ENCODE measurements at regions not wholly inside any gene's neighbourhood (a gene's known extent, or its start where the extent isn't known, plus 50 kb on each side); places are given as distances from the start of the nearest gene placed in this dataset.
A peak's percentile ranks its signal among the peaks of the same experiment; 100 is the strongest.
"Not testable (repeated sequence)": the region's sequence is repeated elsewhere in the genome, so short reads cannot be mapped to it uniquely, and the experiment has no call there.

DNA sequence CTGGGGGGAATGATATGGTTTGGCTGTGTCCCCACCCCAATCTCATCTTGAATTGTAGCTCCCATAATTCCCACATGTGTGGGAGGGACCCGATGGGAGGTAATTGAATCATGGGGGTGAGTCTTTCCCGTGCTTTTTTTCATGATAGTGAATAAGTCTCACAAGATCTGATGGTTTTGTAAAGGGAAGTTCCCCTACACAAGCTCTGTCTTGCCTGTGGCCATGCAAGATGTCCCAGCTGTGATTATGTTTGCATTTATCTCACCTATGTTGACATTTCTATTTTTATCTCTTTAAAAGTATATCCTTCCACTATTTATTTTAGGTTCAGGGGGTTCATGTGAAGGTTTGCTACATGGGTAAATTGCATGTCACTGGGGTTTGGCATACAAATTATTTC is 323.9 kb upstream of the GLI3 start:
- DNase-seq (ENCODE audit: low spot score) = no peak

DNA sequence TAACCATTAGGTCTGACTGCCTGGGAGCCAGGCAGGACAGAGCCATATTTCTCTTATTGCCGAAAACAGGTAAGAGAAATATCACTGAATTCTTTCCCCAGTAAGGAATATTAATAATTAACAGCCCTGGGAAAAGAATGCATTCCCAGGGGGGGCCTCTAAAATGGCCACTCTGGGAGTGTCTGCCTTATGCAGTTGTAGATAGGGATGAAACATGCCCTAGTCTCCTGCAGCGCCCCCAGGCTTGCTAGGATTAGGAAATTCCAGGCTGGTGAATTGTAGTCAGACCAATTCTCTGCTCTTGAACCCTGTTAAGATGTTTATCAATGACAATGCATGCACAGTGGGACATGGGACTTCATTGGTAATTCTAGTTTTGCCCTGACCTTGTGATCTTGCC is 317.9 kb upstream of the GLI3 start:
- not testable (repeated sequence) for DNase-seq (ENCODE audit: low spot score)

DNA sequence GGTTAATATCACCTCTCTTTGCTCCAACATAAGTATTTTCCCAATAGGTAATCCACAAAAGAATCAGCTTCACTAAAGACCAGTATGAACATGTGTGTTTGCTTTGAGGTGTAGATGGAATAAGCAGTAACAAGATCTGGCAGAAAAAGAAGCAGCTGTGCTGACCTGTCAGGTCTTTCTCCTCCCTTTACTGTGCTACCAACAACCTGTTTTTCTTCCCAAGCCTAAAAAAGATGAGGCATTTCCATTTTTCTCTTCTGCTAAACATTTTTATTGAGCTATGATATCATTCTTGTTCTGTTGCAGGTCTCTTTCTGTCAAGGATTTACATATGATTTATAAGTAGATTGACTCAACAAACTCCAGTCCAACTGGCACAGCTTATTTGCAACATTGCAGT is 315.2 kb upstream of the GLI3 start:
- DNase-seq (ENCODE audit: low spot score) = no peak

DNA sequence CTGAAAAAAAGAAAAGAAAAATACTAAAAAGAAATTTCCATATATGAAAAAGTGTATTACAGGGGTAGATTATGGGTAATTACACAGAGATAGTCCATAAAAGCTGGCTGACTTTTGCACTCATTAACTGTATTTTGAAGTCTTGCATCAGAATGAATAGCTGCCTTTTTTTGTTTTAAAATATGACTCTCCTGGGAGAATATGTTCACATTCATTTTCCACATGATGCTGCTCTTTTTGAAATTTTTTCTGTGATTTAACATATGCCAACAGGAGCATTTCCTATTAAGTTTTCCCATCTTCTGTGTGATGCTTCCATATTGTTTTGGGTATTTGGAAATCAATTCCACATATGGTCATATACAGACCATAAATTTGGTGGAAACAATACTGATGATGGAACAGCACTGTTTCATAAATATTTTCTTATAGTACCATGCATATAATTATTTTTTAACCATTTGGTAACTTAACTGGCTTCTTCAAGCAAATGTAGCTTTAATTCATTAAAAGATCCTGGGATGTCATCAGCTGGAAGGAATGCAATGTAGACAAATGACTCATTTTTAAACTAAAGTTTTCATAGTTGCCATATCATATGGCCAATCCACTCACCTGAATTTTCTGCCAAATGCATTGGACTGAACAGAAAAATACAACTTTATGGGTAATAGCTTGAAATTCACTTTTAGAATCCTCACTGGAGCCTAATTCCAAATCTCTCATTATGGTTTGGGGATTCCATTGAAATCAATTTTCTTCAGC is 313.9 kb upstream of the GLI3 start:
- DNase-seq (ENCODE audit: low spot score) = no peak

DNA sequence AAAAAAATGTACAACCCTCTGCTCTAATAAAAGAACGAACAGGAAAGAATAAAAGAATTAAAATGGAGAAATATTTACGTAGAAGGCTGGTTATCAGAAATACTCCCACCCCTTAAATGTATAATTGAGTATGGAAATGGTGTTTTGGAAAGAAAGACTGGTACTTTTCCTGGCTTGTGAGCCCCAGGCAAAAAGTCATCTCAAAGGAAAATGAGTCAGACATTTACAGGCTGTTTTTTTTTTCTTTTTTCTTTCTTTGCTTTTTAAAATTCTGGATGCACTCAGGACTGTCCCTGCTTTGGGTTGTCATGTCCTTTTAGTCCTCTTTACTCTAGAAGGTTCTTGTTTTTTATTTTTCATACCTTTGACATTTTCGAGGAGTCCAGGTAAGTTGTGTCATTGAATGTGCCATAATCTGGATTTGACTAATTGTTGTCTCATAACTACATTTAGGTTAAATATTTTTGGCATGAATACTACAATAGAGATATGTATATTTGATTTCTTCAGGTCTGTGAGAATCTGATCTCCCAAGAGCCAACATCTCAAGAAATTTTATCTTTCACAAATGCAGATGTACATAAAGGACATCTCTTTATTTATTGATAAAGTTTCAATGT is 313.0 kb upstream of the GLI3 start:
- no peak for DNase-seq (ENCODE audit: low spot score)

DNA sequence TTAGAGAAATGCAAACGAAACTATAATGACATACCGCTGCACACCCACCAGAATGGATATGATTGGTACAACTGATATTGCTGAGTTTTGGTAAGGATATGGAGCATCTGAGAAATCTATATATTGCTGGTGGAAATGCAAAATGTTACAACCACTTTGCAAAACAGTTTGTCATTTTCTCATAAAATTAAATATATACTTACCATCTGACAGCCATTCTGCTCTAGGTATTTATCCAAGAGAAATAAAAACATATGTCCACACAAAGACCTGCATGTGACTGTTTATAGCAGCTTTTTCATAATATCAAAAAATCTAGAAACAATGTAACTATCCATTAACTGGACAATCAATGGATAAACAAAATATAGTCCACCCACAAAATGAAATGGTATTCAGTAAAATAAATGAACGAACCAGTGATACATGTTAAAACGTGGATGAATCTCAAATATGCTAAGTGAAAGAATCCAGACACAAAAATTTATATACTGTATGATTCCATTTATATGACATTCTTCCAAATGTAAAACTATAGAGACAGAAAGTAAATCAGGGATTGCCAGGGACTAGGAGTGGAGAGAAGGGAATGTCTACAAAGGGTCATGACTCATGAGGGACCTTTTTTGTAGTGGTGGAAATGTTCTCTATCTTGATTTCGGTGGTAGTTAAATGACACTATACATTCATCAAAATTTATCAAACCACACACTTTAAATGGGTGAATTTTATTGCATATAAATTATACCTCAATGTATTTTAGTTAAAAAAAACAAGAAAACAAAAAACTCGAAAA is 312.0 kb upstream of the GLI3 start:
- DNase-seq (ENCODE audit: low spot score) = no peak

DNA sequence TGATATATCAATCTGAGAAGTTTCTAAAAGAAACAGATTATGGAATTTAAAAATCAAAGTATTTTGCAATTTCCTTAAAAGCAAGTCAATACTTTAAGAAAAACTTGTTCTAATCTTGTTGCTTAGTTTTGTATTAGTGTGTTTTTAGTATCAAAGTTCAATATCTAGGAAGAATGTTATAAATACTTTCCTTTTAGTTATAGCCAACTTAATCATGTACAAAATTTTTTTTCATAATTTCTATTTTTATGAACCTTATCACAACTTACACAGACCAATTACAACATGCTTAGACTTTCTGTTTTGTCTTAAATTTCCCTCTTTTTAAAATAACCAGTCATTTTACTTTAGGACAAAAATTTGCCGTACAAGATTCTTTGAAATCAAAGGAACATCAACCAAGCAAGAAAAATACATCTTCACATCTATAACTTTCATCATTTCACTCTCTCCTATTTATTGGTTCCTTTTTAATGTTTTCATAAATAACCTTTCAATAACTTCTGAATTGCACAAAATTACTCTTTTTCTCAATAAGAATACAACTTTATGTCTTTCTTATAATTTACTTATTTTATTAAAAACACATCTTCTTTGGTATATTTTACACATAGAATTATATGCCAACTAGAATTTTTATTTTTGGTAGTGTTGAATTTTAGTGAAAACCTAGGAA is 308.2 kb upstream of the GLI3 start:
- no peak for DNase-seq (ENCODE audit: low spot score)

DNA sequence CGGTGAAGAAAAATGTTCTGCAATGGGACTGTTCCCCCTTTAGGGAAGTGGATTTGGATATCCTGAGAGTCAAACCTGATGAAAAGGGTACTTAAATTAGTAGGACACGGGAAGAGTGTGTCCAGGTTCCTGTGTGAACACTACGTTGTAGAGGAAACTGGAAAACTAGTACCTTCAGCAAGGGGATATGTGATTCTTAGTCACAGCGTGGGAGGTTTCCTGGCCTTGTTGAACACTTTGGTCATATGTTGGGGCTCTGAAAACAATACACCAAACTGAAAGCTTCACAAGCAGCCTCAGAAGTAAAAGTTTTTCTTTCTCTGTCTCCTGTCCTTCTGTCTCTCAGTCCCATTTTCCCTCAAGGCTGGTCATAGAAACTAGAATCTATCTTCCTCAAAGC is 306.9 kb upstream of the GLI3 start:
- DNase-seq (ENCODE audit: low spot score) = no peak

DNA sequence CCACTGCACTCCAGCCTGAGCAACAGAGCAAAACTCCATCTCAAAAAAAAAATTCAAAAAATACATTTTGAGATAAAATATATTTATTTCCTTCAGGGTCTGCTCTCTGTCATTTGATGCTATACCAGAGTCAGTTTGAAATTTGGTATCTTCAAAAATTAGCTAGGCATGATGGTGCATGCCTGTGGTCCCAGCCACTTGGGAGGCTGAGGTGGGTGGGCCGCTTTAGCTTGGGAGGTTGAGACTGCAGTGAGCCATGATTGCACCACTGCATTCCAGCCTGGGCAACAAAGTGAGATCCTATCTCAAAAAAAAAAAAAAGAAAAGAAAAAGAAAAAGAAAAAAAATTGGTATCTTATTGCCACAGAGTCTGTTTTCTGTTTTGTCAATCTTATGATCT is 305.4 kb upstream of the GLI3 start:
- not testable (repeated sequence) for DNase-seq (ENCODE audit: low spot score)

DNA sequence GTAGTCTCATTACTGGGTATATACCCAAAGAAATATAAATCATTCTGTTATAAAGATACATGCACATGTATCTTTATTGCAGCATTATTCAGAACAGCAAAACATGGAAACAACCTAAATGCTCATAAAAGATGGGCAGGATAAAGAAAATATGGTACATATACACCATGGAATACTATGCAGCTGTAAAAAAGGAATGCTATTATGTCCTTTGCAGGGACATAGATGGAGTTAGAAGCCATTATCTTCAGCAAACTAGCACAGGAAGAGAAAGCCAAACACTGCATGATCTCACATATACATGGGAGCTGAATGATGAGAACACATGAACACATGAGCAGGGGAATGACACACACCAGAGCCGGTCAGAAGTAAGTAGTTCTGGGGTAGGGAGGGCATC is 297.4 kb upstream of the GLI3 start:
- no peak for DNase-seq (ENCODE audit: low spot score)

DNA sequence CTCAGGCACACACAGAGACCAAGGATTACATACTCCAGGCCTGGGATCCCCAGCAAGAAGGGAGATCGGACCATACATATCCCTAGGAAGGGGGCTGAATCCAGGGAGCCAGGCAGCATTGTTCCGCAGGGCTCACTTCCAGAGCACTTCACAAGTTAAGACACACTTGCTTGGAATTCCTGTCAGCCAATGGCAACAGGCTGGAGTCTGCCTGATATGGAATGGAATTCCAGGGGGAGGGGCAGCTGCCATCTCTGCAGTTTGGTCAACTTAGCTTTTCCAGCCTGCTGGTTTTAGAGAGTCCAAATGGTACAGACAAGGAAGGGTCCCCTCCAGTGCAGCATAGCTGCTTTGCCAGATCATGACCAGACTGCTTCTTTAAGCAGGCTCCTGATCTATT is 290.0 kb upstream of the GLI3 start:
- no peak for DNase-seq (ENCODE audit: low spot score)

DNA sequence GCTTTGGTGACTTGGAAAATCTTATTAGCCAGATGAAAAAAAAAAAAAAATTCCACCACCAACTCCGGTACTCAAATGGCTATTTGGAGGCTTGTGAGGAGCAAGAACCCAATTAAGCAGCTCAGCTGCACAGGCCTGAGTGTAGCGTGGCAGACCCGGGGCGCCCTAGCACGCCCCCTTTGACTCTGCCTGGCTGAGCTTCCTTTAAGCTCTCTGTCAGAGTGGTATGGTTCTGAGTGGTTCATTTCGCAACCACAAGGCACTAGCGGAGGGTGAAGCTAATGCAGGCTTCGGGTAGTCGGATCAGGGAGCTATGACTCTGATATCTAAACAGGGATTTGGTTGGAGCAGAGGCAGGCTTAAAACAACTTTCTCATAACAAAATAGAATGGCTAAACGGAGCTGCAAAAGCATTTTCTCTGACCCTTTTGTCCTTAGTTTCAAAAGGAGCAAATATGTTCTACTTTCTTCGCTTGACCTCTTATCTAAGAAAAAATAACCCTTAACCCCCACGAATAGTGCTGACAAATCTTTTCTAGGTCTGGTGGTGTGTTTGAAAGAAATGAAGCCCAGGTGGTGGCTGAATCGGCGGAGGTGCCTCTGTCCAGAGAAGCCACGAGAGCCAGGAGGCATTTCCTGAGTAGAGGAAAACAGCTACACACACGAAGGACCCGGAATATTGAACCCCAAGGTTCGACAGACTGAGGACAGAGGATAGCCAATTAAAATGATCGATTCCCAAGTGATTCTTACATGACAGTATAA is 285.4 kb upstream of the GLI3 start:
- DNase-seq (ENCODE audit: low spot score) = peak; percentile 73

DNA sequence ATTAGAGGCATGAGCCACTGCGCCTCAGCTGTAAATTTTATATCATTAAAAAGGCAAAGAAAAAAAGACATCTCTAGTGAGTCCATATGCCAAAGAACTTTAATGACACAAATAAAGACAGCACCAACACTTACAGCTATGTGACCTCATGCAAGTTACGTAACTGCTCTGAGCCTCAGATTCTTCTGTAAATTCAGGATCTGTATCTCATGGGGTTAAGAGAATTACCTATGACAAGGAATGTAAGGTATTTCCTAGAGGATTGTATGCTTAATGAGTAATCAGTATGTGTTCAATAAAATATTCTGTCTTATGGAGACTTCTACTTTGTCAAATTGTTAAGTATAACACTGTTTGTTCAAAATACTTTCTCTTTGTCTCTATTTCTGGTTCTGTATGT is 274.0 kb upstream of the GLI3 start:
- DNase-seq (ENCODE audit: low spot score) = no peak

DNA sequence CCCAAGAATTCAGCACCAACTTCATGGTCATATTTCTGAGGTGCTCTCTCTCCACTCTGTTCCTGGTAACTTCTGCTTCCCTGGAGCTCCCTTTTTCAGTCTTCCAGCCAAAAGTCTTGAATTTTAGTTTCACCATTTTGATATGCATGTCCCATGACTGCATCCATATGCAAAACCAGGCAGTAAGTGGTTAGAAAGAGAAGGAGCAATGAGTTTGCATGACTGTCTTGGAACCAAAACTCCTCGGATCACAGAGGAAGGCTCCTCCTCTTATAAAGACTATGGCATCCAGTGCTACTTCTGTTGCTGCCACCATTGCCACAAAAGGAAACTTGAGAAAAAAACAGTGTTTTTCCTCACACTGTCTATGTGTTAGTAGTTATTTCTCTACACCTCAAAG is 269.1 kb upstream of the GLI3 start:
- no peak for DNase-seq (ENCODE audit: low spot score)

DNA sequence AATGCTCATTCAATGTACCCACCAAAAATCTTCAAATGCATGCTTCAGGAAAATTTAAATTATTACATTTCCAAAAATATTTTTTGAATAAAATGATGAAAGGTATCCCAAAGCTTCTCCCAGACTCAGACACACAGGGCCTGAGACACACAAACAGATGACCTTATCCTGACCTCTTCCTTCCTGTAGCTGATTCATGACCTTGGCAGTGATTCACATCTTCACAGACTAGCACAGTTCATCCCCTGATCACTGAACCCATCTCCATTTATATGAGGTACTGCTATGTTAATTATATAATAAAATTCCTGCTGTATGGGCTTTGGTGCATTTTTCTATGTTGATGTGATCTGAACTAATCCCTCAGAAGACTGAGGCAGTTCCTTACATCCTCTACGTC is 265.0 kb upstream of the GLI3 start:
- no peak for DNase-seq (ENCODE audit: low spot score)

DNA sequence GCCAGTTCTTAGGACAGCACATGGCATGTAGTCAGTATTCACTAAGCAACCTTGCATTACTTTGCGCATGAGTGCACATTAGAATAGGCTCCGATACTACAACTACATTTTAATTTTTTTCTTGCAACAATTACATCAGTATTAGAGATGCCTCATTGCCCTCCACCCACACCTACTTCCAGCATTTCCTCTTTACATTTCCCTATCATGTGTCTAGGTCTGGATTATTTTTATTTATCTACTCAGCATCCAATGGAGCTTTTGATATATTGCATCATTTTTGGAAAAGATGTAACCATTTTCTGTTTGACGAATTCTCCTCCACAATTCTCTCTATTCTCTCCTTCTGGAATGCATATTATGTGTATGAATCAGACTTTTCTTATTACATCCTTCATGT is 258.2 kb upstream of the GLI3 start:
- DNase-seq (ENCODE audit: low spot score) = no peak

DNA sequence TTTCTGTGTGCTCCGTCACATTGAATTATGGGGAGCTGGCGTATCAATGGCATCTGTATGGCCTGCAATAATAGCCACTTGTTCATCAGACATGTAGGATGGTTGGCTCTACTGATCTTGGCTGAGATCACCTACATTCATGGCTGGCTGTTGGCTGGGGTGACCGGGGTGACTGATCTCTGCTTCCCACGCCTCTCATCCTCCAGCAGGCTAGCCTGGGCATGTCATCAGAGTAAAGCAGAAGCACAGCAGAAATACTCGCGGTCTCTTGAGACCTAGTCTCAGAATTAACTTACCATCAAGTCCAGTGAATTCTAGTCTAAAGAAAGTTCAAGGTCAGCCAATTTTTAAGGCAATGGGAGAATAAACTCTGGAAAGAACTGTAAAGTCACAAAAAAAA is 257.7 kb upstream of the GLI3 start:
- DNase-seq (ENCODE audit: low spot score) = no peak

DNA sequence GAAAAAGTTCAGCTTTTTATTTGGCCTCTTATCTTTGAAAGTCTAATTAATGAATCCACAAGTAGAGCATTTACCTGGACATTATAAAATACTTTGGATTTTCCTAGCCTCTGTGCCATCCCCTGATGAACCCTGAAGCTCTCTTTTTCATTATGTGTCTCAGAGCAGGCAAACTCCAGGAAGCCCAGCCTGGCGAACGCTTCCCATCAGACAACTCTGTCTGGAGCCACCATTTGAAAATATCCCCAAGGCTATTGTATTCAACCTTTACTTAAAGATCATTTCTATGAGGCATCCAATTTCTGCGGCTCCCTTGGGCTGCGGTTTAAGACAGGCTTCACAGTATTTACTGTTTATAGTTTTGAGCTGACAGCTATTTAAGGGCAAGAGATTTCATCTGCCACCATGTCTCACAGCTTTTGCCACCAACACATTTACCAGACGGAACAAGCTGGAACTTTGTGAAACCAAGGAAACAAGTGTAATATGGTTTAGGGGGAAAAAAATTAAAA is 257.2 kb upstream of the GLI3 start:
- no peak for DNase-seq (ENCODE audit: low spot score)

DNA sequence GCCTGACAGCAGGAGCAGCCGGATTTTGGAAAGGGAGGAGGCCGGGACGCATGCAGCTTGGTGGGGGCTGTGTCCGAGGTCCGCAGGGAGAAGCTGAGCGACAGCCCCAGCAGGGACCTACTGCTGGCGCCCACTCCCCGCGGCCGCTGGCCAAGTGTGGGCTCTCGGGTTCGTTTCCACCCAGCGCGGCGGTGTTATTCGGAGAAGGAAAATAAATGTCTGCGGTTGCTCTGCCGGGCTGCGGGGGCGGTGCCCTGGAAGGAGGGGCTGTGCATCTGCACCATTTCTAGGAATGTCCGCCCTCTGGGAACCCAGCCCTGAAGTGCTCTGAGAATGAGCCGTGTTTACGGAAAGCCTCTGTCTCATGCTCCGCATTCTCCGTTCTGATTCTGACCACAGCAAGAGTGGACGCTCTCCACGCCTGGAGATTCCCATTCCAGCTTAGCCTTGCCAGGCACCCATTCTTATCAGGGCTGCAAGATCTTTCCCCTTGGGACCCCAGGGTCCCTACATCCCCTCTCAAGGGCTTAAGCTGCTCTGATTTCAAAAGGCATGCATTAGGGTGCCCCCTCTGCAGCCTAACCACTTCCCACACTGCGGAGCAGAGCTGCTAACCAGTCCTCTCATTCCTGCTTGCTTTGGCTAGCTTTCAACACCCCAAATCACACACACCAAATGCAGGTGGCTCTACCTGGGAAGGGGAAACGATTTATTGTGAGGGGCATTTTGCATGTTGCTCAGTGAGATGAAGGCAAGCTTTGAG is 256.6 kb upstream of the GLI3 start:
- DNase-seq (ENCODE audit: low spot score) = peak; percentile 79

DNA sequence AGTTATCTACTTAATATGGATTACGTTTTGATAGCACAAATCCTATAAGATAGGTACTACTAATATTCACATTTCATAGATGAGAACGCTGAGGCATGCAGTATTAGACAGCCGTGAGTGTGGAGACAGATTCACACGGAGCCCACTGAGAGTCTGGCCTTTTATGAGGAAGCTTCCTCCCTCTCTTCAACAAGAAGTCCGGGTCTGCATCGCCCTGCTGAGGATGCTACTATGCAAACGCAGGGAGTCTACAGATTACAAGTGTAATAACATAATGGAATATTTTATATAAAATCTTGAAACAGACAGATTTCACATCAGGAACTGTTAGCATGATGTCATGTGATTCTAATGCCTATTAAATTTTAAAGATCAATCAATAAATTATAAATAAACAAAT is 255.9 kb upstream of the GLI3 start:
- no peak for DNase-seq (ENCODE audit: low spot score)

DNA sequence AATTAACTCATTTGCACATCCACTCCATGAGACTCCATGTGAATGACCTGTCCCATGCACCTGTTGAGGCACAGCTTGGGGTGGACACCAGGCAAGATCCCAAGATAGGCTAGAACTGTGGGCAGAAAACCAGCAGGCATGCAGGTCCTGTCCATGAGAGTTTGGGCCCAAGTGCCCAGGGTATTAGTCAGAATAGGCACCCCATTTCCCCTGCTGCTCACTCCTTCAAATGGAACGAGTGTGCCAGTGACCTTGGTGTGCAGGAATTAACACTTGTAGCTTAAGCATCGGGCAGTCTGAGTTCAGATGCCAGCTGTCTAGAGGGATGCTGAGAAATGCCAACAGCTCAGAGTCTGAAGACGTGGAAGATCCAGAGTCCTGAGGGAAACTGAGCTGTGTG is 254.1 kb upstream of the GLI3 start:
- DNase-seq (ENCODE audit: low spot score) = no peak

All from ecto neural progenitor cell (in vitro differentiated cells).